ENCODE measurements at regions not wholly inside any gene's neighbourhood (a gene's known extent, or its start where the extent isn't known, plus 50 kb on each side); places are given as distances from the start of the nearest gene placed in this dataset.

GRCh38 chr13:83815598-83815997 is 66.7 kb downstream of the SLITRK1 start:
- H3K9me3 ChIP-seq, result no peaks in the 10 kb centered on the region
- H3K27me3 ChIP-seq, result no peaks in the 10 kb centered on the region
- ATAC-seq, result no peak
- no peak for TF ChIP-seq POLR2A (IDR thresholded peaks at IDR 0.05)
- TF ChIP-seq POLR2AphosphoS5 (IDR thresholded peaks at IDR 0.05), result no peak
- TF ChIP-seq CTCF (IDR thresholded peaks at IDR 0.05), result no peak
- TF ChIP-seq EP300 (IDR thresholded peaks at IDR 0.05), result no peak
- no peak overlapping the region for H3K27ac ChIP-seq
- WGBS, 2 donors (ENCODE audit: low coverage in 1 of 2), result 81 to 100% methylated on average over 1 of the region's 1 CpG
- H3K4me3 ChIP-seq, result no peak overlapping the region
- H3K4me1 ChIP-seq, result no peaks in the 10 kb centered on the region
- no peaks in the 10 kb centered on the region for H3K36me3 ChIP-seq

- H3K4me3 ChIP-seq, result no peak overlapping the region
- no peak for ATAC-seq
- no peaks in the 10 kb centered on the region for H3K4me1 ChIP-seq
- no peak overlapping the region for H3K27ac ChIP-seq
- no peaks in the 10 kb centered on the region for H3K36me3 ChIP-seq
- no peak for TF ChIP-seq POLR2AphosphoS5 (IDR thresholded peaks at IDR 0.05)
- TF ChIP-seq POLR2A (IDR thresholded peaks at IDR 0.05), result no peak
- TF ChIP-seq EP300 (IDR thresholded peaks at IDR 0.05), result no peak
- TF ChIP-seq CTCF (IDR thresholded peaks at IDR 0.05), result no peak
- 55 to 85% methylated on average over 2 of the region's 2 CpGs for WGBS, 2 donors (ENCODE audit: low coverage in 1 of 2)
- H3K27me3 ChIP-seq, result no peaks in the 10 kb centered on the region
- H3K9me3 ChIP-seq, result no peaks in the 10 kb centered on the region
Observed at GRCh38 chr13:83810136-83810535, 72.1 kb downstream of the SLITRK1 start.

DNA sequence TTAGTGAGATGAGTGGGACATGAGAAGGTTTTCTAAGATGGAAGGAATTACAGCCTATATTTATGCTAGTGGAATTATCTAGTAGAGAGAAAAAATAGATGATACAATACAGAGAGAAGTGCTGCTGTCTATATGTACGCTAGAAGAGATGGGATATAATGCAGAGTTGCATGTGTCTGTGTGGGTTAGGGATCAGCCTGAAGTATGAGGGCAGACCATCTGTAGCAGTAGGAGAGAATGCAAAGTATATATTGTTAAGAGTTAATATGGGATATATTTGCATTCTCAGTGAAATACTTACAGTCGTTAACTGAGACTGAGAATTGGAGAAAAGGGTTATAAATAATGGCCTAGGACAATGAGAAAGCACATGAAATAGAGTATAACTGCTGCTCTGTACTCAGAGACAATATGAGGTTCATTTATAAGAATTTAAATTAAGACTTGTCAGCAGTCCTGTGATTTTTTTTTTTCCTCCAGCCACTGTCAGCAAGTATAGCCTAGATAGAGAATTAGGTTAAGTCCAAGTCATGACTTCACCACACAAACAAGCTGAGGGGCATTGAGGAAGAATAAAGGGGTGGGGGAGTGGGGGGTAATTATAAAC is 77.8 kb downstream of the SLITRK1 start:
- ATAC-seq, result no peak
- H3K4me1 ChIP-seq, result no peaks in the 10 kb centered on the region
- H3K36me3 ChIP-seq, result no peaks in the 10 kb centered on the region
- no peaks in the 10 kb centered on the region for H3K27me3 ChIP-seq
- no peak overlapping the region for H3K27ac ChIP-seq
- no peaks in the 10 kb centered on the region for H3K9me3 ChIP-seq
- 61 to 81% methylated on average over 2 of the region's 2 CpGs for WGBS, 2 donors (ENCODE audit: low coverage in 1 of 2)
- no peak for TF ChIP-seq POLR2AphosphoS5 (IDR thresholded peaks at IDR 0.05)
- no peak for TF ChIP-seq POLR2A (IDR thresholded peaks at IDR 0.05)
- TF ChIP-seq EP300 (IDR thresholded peaks at IDR 0.05), result no peak
- TF ChIP-seq CTCF (IDR thresholded peaks at IDR 0.05), result no peak
- no peak overlapping the region for H3K4me3 ChIP-seq

DNA sequence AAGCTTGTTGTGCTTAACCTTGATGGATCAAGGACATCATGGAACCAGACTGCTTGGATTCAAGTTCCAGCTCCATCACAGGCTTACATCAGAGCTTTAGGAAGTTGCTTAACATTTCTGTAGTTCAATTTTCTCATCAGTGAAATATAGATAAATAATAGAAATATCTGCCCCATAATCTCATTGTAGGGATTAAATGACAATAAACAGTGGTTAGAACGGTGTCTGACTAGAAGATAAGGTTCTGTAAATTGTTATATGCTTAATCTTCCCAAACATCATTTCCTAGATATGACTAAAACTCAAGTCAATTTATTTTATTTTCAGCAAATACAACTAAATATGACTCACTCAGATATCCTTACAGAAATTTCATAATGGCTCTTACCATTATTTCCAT is 83.5 kb downstream of the SLITRK1 start:
- H3K4me3 ChIP-seq, result no peak overlapping the region
- no peak for ATAC-seq

More for the DNA sequence above, 83.5 kb downstream of the SLITRK1 start:
- Histone ChIP-seq H3K36me3 (no peaks in the 10 kb centered on the region), H3K9me3 (no peaks in the 10 kb centered on the region), H3K27ac (no peak overlapping the region), H3K27me3 (no peaks in the 10 kb centered on the region), H3K4me1 (no peaks in the 10 kb centered on the region)
- WGBS, 2 donors (ENCODE audit: low coverage in 1 of 2), result 31 to 42% methylated on average over 1 of the region's 1 CpG
- TF ChIP-seq POLR2AphosphoS5 (IDR thresholded peaks at IDR 0.05), result no peak
- TF ChIP-seq POLR2A (IDR thresholded peaks at IDR 0.05), result no peak
- no peak for TF ChIP-seq CTCF (IDR thresholded peaks at IDR 0.05)
- no peak for TF ChIP-seq EP300 (IDR thresholded peaks at IDR 0.05)

Measured in gastroesophageal sphincter (tissue), 4 donors.